ENCODE measurements at regions not wholly inside any gene's neighbourhood (a gene's known extent, or its start where the extent isn't known, plus 50 kb on each side); places are given as distances from the start of the nearest gene placed in this dataset.

DNA sequence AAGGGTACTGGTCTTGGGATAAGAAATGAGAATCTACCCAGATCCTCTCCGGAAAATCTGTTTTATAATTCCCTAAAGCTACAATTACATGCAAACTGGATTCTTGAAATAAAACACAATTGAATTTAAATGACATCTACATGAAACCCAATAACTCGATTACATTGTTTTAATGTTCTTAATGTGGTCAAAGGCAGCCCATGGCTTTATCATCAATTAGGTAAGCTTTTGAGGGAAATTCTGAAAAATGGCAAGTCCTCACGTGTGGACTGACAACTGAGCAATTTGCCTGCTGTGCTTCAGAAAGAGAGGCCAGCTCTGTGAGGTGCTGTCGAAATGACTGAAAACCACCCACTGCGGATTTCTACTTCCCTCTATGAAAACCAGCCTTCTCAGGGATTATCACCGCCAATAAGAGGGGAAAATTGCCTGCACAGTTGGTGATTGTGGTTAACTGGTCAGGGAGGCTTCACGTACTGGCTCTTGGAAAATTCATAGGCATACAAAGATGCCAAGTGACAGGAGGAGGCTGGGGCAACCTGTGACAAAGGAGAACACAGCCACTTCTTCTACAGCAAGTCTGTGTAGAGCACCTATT is 200.8 kb upstream of the SLCO3A1 start:
- TF ChIP-seq POLR2A (IDR thresholded peaks at IDR 0.05) (no peak), POLR2AphosphoS5 (IDR thresholded peaks at IDR 0.05; ENCODE audit: insufficient read depth in 1 of 2, low read depth in 1 of 2) (no peak)
- TF ChIP-seq, protein P1, sequence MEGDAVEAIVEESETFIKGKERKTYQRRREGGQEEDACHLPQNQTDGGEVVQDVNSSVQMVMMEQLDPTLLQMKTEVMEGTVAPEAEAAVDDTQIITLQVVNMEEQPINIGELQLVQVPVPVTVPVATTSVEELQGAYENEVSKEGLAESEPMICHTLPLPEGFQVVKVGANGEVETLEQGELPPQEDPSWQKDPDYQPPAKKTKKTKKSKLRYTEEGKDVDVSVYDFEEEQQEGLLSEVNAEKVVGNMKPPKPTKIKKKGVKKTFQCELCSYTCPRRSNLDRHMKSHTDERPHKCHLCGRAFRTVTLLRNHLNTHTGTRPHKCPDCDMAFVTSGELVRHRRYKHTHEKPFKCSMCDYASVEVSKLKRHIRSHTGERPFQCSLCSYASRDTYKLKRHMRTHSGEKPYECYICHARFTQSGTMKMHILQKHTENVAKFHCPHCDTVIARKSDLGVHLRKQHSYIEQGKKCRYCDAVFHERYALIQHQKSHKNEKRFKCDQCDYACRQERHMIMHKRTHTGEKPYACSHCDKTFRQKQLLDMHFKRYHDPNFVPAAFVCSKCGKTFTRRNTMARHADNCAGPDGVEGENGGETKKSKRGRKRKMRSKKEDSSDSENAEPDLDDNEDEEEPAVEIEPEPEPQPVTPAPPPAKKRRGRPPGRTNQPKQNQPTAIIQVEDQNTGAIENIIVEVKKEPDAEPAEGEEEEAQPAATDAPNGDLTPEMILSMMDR (IDR thresholded peaks at IDR 0.05) = no peak
